Suprapubic skin (tissue), 3 donors: ENCODE measurements at regions not wholly inside any gene's neighbourhood (a gene's known extent, or its start where the extent isn't known, plus 50 kb on each side); places are given as distances from the start of the nearest gene placed in this dataset.

ENCODE experiments used
- CTCF ChIP-seq, 2 donors: fragments of 200-600 bp in 1 of 2; fragments of 450-650 bp in 1 of 2; sonication (generic) in 1 of 2; IDR thresholded peaks; one replicate each; pipeline ENCODE4 v1.5.1; 2016 to 2019; ENCODE audit warnings: antibody characterized with exemption in 2 of 2, mild to moderate bottlenecking in 1 of 2, moderate library complexity in 1 of 2
- POLR2AphosphoS5 ChIP-seq, 3 donors: sonication (generic); formaldehyde crosslinking; IDR thresholded peaks; one replicate each; pipeline ENCODE4 v1.6.1; 2017; ENCODE audit warnings: antibody characterized with exemption in 3 of 3

- TF ChIP-seq CTCF (IDR thresholded peaks at IDR 0.05) (no peak), POLR2AphosphoS5 (IDR thresholded peaks at IDR 0.05) (no peak)
These were observed 243.1 kb upstream of the BLID start for GRCh38 chr11:122359081-122359571.
